UCSD-AML1 (cell line): ENCODE measurements at regions not wholly inside any gene's neighbourhood (a gene's known extent, or its start where the extent isn't known, plus 50 kb on each side); places are given as distances from the start of the nearest gene placed in this dataset.

Experiments used
- DNase-seq: peaks from one replicate; lab custom pipeline; 2025; ENCODE audit not compliant: unreplicated experiment; lab: John Stamatoyannopoulos, UW

- DNase-seq = no peak
These were observed 55.2 kb downstream of the IRX2 start for GRCh38 chr5:2696156-2696807.

DNA sequence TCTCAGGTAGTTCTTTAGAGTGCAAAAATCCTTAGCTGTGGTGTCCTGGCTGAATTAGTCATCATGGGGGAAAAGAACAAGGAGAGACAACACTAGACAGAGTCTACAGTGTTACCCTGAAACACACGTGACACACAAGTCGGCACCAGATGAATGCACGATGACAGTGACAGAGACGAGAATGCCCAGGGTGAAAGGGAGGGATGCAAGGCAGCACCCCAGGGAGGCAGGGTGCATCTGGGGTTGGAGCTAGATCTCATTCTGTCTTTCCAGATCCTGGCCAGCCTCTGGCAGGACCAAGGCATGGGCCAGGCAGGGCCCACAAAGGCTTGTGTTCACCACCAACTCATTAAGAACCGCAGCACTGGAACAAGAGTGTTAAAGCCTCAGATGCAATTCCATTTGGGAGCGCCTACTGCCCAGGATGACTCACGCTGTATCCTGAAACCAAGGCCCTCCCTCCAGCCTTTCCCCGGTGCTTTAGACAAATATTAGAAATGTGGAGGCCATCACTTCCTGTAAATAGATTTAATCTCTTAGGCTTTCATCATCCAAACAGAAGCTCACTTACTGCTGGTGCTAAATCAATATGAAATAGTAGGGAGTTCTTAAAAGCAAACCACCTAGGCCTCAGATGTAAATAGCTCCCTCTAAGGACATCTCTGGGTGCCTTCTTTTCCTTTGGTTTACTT, 56.1 kb downstream of the IRX2 start:
- DNase-seq = no peak

GRCh38 chr5:2691530-2691929, 59.9 kb downstream of the IRX2 start:
- no peak for DNase-seq

DNA sequence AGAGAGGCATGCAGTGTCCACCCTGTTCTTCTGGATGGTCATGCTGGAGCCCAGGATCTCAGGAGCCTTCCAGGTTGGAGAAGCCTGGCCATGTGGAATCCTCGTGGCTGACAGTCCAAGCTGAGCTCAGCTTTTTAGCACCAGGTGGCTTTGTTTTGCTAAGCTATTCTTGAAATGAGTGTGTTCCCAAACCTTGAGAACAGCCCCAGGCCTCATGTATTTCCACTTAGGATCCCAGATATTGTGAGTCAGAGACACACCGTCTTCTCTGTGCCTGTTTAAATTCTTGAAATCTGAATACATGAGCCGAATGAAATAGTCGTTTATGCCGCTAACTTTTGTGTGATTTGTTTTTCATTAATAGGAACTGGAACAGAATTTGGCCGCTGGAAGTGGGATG, 61.2 kb downstream of the IRX2 start:
- no peak for DNase-seq

GRCh38 chr5:2688586-2688985, 62.9 kb downstream of the IRX2 start:
- DNase-seq = no peak

GRCh38 chr5:2687746-2688145, 63.7 kb downstream of the IRX2 start:
- no peak for DNase-seq

DNA sequence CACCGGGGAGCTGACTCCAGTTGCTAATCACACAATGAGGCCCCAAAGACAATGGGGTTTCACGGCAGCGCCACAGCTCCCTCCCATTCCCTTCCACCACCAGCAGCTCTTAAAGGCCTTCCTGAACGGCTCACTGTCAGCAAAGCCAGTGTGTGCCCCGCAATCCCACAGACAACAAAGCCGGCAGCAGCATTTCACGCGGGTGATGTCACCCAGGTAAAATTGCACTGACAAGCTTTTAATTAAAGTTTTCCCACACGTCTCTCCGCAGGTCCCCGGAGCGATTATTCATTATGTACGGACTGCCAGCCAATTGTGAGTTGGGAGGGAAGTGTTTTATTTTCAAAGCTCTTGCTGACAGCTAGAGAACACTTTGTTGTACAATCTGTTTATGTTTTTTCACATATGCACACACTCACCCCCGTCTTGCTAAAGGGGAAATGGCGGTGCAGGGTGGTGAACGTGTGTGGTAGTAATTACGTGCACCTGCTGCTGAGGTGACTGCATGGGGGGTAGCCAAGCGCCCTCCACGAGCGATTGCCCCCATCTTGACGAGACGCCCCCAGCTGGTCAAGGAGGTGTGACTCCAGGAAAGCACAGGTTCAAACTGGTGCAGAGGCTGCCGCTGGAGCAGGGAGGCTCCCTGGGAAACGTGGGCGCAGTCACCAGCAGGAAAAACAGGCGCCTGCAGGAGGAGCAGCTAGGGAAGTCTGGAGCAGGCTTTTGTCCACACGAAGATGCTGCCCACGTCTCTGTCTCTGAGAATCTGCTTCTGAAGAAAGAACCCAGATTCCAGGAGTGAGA, 65.0 kb downstream of the IRX2 start:
- no peak for DNase-seq

DNA sequence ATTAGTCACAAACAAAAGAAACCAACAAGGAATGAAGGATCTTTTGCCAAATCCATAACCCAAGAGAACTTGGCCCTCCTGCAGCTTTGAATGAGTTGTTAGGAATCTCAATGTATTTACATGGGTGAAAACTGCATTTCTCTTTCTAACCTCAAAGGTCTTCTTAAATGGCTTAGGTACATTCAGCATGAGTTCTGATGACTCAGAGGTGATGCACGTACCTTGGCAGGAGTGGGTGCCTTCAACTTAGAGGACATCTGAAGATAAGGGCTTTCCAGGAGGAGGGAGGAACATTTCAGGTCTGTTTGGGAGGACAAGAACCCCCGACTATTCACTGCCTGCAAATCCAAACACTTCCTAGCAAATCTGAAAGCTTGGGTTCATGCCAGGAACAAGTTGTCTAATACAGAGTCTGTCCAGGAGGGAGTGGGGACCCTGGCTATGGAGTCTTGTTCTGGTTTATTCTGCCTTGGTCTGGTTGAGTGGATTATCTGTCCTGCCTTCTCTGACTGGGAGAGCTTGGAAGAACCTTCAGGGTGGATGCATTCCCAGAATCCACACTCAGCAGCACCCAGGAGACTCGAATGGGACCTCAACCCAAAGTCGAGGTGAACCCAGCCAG, 65.7 kb downstream of the IRX2 start:
- DNase-seq = no peak

GRCh38 chr5:2684606-2685005, 66.9 kb downstream of the IRX2 start:
- DNase-seq = no peak

DNA sequence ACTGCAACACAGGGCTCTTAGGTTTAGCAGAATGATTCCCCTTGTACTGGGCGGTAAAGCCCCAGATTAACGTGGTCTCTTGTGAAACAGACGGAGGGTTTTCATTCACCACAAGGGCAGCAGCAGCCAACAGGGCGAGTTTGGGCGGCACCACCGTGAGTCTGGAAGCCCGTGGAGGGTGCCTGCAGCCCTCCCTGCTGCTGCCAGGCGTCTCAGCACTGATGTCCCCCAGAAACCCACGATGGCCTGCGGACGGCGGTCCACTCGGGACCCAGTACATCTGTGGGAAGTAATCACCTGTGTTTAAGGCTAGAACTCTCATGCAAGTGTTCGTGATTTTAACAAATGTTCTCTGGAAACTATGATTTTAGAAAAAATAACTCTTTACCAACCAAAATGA, 67.8 kb downstream of the IRX2 start:
- DNase-seq = no peak

GRCh38 chr5:2681476-2681875, 70.0 kb downstream of the IRX2 start:
- DNase-seq = no peak

- no peak for DNase-seq
These were observed 70.5 kb downstream of the IRX2 start for GRCh38 chr5:2680979-2681378.

DNA sequence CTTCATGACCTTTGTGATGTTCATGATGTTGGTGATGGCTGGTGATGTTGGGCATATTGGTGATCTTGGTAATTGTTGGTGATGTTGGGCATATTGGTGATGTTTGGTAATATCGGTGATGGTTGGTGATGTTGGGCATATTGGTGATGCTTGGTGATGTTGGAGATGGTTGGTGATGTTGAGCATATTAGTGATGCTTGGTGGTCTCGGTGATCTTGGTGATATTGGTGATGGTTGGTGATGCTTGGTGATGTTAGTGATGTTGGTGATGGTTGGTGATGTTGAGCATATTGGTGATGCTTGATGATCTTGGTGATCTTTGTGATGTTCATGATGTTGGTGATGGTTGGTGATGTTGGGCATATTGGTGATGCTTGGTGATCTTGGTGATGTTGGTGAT, 73.8 kb downstream of the IRX2 start:
- no peak for DNase-seq

DNA sequence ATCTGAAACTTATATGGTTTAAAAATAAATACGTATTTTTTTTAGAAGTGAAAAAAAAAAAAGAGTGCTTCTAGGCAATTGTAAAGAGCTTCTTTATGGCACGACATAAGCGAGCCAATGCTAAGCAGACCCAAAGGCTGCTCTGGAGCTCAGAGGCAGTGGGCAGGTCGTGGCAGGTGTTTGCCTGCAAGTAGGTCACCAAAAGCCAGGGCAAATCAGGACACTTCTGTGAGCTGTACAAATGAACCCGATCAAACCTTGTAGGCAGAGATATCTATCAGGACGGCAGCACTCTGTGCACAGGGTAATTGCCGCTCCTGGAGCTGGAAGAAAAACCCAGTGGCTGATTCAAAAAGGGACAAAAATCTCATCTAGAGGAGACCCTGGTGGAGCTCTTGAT, 75.9 kb downstream of the IRX2 start:
- DNase-seq = no peak

GRCh38 chr5:2674456-2674855, 77.0 kb downstream of the IRX2 start:
- DNase-seq = no peak

- DNase-seq = no peak
These were observed 80.5 kb downstream of the IRX2 start for GRCh38 chr5:2670940-2671339.

DNA sequence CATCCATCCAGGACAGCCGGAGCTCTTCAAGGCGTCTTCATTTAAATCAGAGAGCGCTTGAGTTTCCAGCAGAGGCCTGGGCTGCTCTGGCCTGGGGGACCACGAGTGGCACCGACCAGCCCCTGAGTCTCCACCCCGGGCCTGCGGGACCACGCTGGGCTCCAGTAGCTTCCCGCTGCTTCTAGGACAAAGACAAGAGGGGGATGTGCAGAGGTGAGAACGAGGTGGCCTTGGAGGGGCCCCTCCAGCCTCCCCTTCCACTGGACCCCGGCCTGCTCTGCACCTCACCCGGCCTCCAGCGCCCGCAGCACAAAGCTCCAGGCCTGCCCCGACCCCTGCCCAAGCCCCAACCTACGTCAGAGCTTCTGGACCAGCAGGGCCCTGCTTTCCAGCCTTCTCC, 81.6 kb downstream of the IRX2 start:
- DNase-seq = no peak

DNA sequence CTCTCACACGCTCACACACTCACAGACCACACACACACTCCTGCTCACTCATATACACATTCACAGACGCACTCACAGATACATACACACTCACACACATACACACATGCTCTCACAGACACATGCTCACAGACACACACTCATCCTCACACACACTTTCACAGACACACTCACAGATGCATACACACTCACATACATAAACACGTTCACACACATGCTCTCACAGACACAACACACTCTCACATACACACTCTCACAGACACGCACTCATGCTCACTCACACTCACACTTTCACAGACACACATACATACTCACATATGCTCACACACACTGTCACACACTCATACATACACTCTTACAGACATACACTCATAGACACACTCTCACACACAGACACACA, 82.2 kb downstream of the IRX2 start:
- DNase-seq = no peak

DNA sequence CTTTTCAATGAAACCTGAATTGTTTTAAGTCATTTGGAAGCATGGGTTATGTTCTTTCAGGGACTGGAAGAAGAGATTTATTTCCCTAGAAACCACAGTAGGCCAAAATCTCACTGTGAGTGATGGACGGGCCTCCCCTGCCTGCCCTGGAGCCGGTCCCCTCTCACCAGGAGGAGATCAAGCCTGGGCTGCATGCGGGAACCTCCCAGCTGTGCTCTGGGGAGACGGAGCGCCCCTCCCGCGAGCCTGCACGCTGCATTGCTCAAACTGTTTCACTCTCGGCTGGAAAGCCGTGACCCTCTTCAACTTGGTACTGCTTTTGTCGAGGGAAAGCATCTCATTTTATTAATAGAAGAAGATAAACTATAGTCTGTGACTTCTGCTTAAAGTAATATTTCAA, 85.4 kb downstream of the IRX2 start:
- DNase-seq = no peak

DNA sequence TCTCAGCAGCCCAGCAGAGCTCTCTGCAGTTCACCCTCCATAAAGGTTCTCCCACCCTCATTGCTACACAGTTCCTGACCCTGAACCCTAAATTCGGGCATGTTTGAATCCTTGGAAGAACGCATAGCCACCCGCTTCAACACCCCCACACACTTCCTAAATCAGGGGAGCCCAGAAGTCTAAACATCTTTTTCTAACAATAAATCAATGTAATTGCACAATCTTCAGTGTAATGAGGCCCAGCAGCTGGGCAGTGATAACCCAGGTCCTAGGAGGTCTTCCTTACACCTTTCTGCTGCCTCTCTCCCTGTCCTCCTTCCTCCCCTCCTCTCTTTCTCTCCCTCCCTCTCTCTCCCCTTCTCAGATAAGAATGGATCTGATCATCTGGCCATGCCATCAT, 88.0 kb downstream of the IRX2 start:
- DNase-seq = no peak

DNA sequence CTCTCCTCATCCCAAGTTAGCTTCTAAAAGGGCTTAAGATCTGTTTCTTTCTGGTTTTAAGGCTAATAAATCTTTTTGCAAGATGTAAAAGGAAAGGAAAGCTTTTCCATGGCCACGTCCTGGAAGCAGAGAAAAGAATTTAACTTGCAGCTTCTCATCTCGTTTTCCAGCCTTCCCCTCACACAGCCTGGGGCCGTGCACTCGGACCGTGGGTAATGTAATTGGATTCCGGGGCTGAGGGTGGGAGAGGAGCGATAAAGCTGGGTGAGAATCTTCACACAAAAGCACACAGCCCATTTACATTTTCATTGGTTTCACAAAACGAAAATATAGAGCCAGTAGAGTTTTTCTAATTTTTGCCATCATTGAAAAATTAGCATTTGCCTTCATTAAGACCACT, 91.2 kb downstream of the IRX2 start:
- DNase-seq = no peak
